ENCODE measurements at regions not wholly inside any gene's neighbourhood (a gene's known extent, or its start where the extent isn't known, plus 50 kb on each side); places are given as distances from the start of the nearest gene placed in this dataset.

GRCh38 chr11:116473790-116474346 lies 298.9 kb downstream of the BUD13 start:
- TF ChIP-seq CTCF (IDR thresholded peaks at IDR 0.05), result no peak
- Mint-ChIP-seq H3K27me3 (ENCODE audit: low read depth, poor library complexity) (peaks cover 6% of the 10 kb centered on the region), H3K36me3 (ENCODE audit: low read depth) (peaks cover 6% of the 10 kb centered on the region), H3K4me1 (peaks cover 52% of the 10 kb centered on the region), H3K9me3 (peaks cover 12% of the 10 kb centered on the region), H3K4me3 (peak overlapping the region; percentile 59), H3K27ac (peak overlapping the region; percentile 89)
- no peak for DNase-seq

DNA sequence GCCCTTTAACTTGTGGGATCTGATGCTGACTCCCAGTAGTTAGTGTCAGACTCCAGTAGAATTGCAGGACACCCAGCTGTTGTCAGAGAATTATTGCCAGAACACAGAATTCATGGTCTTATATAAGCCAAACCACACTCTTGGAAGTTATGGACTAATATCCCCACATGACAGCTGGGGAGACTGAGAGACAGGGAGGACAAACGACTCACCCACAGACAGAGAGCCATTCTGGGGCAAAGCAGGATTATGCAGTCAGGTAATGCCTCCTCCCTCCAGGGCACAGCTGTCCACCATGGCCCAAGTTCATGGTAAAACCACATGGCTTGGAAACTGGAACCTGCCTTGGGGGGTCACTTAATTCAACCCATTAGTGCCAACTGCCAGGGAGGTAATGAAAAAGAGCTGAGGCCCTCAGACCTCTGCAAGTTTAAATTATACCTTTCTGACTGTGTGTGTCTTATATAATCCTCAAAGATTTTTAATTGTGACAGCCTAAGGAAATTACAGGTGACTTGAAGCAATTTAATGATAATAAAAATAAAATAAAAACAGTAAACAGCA lies 299.5 kb downstream of the BUD13 start:
- no peak for TF ChIP-seq CTCF (IDR thresholded peaks at IDR 0.05)
- Mint-ChIP-seq H3K4me3 (no peak overlapping the region), H3K9me3 (peaks cover 12% of the 10 kb centered on the region), H3K27ac (peak overlapping the region; percentile 93), H3K36me3 (ENCODE audit: low read depth) (peaks cover 6% of the 10 kb centered on the region), H3K27me3 (ENCODE audit: low read depth, poor library complexity) (peaks cover 6% of the 10 kb centered on the region), H3K4me1 (peaks cover 58% of the 10 kb centered on the region)
- no peak for DNase-seq

DNA sequence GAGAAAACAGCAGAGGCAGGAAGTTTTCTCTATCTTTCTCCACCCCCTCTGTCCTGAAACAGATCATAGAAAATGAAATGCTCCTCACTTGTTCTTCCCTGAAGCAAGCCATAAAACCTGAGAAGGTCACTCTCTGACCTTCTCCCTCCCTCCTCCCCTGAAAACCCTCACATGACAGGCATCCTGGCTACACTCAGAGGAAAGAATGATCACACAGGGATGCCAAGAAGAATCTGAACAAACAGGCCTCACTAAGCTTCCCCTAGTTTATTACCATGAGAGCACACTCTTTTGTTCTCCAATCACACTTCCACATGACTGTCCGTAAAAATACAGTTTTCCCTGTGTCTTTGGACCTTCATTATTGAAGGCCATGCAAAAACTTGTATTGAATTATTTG lies 300.1 kb downstream of the BUD13 start:
- peaks cover 64% of the 10 kb centered on the region for H3K4me1 Mint-ChIP-seq
- TF ChIP-seq CTCF (IDR thresholded peaks at IDR 0.05), result no peak
- H3K27me3 Mint-ChIP-seq (ENCODE audit: low read depth, poor library complexity), result peaks cover 10% of the 10 kb centered on the region
- peak overlapping the region; percentile 93 for H3K27ac Mint-ChIP-seq
- H3K4me3 Mint-ChIP-seq, result peak overlapping the region; percentile 52
- H3K36me3 Mint-ChIP-seq (ENCODE audit: low read depth), result peaks cover 6% of the 10 kb centered on the region
- H3K9me3 Mint-ChIP-seq, result peaks cover 12% of the 10 kb centered on the region
- DNase-seq, result no peak

DNA sequence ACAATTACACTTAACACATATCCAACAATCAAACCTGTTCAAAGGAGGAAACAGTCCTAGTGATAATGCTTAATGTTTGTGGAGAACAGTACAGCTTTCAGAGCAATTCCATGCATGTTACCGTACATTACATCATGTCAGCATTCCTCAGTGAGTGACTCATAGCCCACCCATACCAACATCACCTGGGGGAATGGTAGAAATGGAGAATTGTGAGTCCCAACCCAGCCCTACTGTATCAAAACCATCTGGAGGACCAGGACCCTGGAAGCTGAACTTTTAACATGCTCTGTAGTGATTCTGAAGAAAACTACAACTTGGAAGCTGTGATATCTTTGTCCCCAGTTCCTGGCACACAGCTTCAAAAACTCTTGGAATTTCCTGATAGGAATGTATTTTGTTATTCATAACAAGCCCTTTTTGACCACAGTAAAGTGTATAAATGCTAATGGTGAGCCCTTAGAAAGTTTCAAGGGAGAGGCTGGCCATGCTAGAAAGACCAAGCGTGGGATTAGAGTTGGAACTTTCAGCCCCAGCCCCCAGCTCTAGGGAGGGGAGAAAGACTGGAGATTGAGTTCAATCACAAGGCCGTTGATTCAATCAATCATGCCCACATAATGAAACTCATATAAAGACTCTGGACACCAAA lies 301.1 kb downstream of the BUD13 start:
- Mint-ChIP-seq H3K36me3 (ENCODE audit: low read depth) (peaks cover 6% of the 10 kb centered on the region), H3K4me3 (no peak overlapping the region), H3K4me1 (peaks cover 74% of the 10 kb centered on the region), H3K27me3 (ENCODE audit: low read depth, poor library complexity) (peaks cover 10% of the 10 kb centered on the region), H3K27ac (peak overlapping the region; percentile 93), H3K9me3 (peaks cover 12% of the 10 kb centered on the region)
- no peak for DNase-seq
- TF ChIP-seq CTCF (IDR thresholded peaks at IDR 0.05), result no peak

- Mint-ChIP-seq H3K4me1 (peaks cover 76% of the 10 kb centered on the region), H3K27me3 (ENCODE audit: low read depth, poor library complexity) (peaks cover 7% of the 10 kb centered on the region), H3K36me3 (ENCODE audit: low read depth) (peaks cover 6% of the 10 kb centered on the region), H3K9me3 (peaks cover 12% of the 10 kb centered on the region), H3K4me3 (no peak overlapping the region), H3K27ac (peak overlapping the region; percentile 95)
- no peak for TF ChIP-seq CTCF (IDR thresholded peaks at IDR 0.05)
- no peak for DNase-seq
Observed at GRCh38 chr11:116468699-116469098, 304.1 kb downstream of the BUD13 start.

All from nephron progenitor cell (in vitro differentiated cells).